Dedifferentiated amniotic fluid mesenchymal stem cell (primary cell): ENCODE measurements at regions not wholly inside any gene's neighbourhood (a gene's known extent, or its start where the extent isn't known, plus 50 kb on each side); places are given as distances from the start of the nearest gene placed in this dataset.

ENCODE experiments used
- DNase-seq: peaks from one replicate; pipeline ENCODE4 v3.0.0-alpha.2; 2016; ENCODE audit errors: extremely low spot score

DNA sequence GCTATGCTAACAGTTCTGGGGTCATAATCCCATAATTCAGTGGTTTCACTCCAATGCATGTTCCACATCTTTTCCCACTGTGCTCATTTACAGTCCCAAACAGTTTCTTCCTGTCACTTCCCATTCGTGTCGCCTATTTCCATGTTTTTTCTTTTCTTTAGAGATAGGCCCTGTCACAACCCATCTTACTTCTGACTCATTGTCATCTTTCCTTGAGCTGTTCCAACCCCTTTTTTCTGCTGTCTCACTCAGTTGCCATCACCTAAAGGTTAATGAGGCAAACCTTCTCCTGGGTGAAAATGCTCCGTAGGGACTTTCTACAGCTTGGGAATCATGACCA lies 814.5 kb downstream of the VGLL3 start:
- no peak for DNase-seq

DNA sequence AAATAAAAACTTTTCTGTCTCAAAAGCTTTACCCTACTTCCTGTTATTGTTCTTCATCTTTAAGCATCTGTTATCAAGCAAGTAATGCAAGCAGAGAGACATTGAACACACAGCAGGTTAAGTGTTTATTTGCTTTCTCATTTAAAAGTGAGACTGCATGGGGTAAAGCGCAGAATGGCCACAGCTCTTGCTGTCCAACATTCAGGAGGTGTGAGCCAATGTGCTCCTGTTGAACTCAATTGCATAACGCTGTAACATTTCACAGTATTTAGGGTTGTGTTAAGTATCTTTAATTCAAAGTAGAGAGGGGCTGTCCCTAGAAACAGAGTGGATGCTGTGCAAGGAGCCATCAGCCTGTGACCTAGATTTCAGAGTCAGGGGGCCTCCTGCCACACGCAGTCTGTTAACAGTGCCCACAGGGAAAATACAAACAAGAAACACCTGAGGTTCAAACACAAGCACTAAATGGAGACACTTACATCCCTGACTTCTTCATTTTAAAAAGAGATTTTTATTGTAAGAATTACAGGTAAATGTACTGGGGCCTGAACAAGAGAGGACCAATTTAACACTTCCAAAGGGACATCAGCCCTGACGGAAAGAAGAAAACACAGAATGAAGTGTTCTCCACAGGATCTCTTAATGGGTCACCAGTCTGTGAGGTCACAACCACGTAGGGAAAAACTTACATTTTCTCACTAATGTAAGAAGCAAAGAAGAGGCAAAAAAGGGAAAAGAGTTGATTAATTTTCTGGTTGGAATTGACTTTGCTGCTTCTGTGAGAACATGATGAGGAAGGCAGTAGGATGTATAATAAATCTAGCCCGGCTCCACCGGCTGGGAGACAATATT lies 815.1 kb downstream of the VGLL3 start:
- DNase-seq = no peak

GRCh38 chr3:86175051-86175536 lies 815.9 kb downstream of the VGLL3 start:
- no peak for DNase-seq

DNA sequence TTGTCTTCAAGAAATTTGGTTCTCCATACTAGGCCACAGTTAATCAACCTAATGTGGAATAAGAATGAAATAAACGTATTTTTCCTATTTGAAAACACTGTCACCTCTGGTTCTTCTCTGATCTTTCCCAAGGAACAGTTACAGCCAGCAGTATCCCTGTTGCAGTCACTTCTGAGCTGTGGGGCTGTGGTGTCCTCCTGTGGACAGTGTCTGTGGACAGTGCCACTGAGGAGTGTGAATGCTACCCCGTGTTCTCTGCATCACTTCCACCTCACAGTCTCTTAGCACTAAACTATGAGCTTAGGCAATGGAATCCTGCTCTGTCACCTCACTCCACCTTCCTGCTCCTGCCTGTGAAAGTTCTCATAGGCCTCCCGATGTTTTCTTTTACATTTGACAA lies 817.5 kb downstream of the VGLL3 start:
- DNase-seq = no peak

DNA sequence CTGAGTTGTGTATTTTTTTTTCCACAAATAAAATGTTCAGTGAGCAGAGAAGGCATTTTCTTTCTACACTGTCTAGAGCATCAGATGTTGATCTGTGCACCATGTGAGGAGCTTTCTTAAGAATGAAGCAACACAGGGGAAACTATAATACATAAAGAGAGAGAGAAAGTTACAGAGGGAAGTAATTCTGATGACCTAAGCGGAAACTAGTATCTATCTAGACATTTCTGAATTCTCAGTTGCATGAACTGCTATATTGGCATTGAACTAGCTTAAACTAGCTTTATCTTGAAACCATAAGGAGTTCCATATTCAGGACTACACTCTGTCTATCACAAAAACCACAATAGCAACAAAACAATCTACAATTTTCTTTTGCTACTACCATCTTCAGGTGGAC lies 822.4 kb downstream of the VGLL3 start:
- DNase-seq = no peak

DNA sequence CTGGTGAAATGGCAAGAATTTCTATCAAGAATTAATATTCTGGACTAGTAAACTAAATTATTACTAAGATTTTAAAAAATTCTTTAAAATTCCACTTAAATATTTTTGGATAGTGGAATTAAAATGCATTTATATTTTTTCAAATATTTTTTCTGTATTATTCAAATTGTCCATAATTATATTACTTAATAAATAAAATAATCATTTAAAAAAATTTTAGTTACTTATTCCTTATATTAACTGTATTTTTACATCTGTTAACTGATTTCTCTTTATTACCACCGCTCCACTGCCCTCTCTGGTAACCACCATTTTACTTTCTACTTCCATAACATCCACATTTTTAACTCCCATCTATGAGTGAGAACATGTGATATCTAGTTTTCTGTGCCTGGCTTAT lies 828.4 kb downstream of the VGLL3 start:
- no peak for DNase-seq

DNA sequence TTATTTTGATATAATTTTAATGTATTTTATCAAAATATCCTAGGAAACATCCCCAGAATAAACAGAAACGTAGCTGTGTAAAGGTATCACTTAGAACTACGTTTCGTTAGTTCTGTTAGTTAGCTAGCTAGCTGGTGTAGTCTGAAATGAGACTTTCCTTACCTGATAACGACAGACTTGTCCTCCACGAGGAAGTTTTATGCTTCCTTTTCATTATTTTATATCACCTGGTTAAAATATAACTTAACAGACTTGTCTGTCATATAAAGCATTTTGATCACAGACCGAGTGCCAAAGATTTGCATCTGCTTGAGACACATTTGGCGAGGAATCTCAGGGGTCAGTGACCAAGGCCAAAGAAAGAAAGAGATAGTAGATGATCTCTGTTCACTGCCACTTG lies 829.5 kb downstream of the VGLL3 start:
- DNase-seq = no peak

- no peak for DNase-seq
Measured at GRCh38 chr3:86152620-86153019, 838.3 kb downstream of the VGLL3 start.

GRCh38 chr3:86149054-86149453 lies 841.9 kb downstream of the VGLL3 start:
- DNase-seq = no peak

DNA sequence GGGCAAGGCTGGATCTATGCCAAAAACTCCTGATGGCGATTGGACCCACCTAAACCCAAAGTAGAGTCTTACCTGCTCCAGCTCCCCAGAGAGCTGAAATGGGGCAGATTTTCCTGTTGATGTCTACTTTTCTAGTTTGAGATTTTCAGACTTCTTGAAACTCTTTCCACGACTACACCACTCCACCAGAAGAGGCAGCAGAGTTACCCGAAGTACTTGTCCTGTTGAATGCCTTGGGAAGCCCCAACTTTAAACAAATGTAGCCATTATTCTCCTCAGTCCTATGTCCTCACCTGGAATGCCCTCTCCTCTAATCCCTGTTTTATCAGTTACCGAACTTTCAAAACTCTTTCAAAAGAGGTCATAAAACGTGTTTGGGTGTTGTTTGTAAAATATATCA lies 843.8 kb downstream of the VGLL3 start:
- no peak for DNase-seq

DNA sequence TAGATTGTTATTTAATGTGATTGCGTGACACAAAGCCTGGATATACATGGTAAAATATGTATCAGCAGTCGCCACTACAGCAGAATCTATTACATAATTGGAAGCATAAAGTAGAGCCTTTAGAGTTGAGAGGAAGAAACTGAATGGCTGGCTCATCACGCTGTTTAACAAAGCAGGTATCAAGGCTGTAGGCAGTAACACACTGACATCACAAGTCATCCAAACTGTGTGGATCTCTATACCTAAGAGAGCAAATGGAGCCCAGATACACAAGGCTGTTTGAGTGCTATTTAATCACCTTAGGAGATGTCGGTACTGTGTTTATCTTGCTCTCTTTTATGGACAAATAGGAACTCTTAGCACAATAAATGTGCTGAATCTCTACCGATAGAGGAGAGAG lies 864.4 kb downstream of the VGLL3 start:
- DNase-seq = no peak
